ENCODE measurements at regions not wholly inside any gene's neighbourhood (a gene's known extent, or its start where the extent isn't known, plus 50 kb on each side); places are given as distances from the start of the nearest gene placed in this dataset.

DNA sequence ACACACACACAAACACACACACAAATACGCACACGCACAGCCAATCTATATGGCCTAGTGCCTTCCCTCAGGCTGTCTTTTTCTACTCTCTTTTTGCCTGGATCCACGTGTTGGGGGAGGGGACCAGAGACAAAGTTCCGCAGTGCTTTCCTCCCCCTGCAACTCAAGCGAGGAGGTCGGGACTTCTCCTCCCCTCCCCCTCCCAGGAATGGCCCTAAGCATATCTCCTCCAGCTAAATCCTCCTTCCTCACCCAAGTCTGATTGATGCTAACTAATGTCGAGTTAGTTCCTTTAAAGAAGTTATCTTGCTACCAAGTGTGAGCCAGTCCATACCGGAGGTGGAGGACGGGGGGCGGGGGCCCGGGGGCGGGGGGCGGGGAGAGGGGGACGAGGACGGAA is 141.2 kb upstream of the ZIC3 start:
- no peak for TF ChIP-seq CTCF (IDR thresholded peaks at IDR 0.05; ENCODE audit: borderline replicate concordance)
- DNase-seq: no peak
- Histone ChIP-seq H3K4me3 (no peak overlapping the region), H3K27ac (replicated peaks) (no peak overlapping the region), H3K36me3 (no peaks in the 10 kb centered on the region), H3K9me3 (replicated peaks) (no peaks in the 10 kb centered on the region), H3K4me1 (peaks cover 17% of the 10 kb centered on the region), H3K27me3 (ENCODE audit: low read depth) (peaks cover 97% of the 10 kb centered on the region)
- intact Hi-C loops (cut with micrococcal nuclease): no loop called here

DNA sequence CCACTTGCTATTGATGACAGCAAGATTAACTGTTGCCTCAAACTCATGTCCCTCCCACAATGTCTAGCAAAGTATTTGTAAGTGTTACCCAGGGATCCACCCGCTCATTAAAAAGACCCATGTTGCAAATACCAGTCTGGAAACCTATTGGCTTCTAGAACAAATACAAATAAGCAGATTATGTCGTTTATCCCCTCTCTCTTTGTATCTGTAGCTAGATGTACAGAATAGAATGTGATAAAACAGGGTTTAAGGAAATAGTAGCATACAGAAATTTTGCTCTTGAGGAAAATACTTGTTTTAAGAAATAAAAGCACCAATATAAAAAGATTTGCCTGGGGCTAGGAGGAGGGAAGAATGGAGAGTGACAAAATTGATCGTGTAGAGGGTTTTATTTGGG is 142.7 kb upstream of the ZIC3 start:
- TF ChIP-seq CTCF (IDR thresholded peaks at IDR 0.05; ENCODE audit: borderline replicate concordance): no peak
- H3K27ac ChIP-seq (replicated peaks): no peak overlapping the region
- H3K4me1 ChIP-seq: peaks cover 16% of the 10 kb centered on the region
- H3K4me3 ChIP-seq: no peak overlapping the region
- H3K36me3 ChIP-seq: no peaks in the 10 kb centered on the region
- H3K27me3 ChIP-seq (ENCODE audit: low read depth): peaks cover 83% of the 10 kb centered on the region
- no peak for DNase-seq
- no peaks in the 10 kb centered on the region for H3K9me3 ChIP-seq (replicated peaks)
- intact Hi-C loops (cut with micrococcal nuclease): no loop called here

DNA sequence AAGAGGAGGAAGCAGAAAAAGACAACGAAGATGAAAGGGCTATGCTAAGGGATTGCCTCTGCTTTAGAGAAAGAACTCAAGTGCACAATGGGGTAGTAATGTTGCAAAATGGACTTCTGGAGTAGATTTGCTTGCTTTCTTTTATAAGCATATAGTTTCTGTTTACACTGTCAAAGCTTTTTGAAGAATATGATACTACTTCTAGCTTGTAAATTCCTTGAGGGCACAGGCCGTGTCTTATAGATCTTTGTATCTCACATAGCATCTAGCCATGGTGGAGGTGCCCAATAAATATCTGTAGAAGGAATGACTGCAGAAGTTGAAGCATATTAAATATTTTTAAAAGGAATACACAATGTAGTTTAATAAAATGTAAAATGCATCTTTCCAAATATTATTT is 147.8 kb upstream of the ZIC3 start:
- Histone ChIP-seq H3K27me3 (ENCODE audit: low read depth) (peaks cover 31% of the 10 kb centered on the region), H3K27ac (replicated peaks) (no peak overlapping the region), H3K4me3 (no peak overlapping the region), H3K36me3 (no peaks in the 10 kb centered on the region), H3K9me3 (replicated peaks) (no peaks in the 10 kb centered on the region), H3K4me1 (no peaks in the 10 kb centered on the region)
- intact Hi-C loops (cut with micrococcal nuclease): no loop called here
- TF ChIP-seq CTCF (IDR thresholded peaks at IDR 0.05; ENCODE audit: borderline replicate concordance): no peak
- no peak for DNase-seq

DNA sequence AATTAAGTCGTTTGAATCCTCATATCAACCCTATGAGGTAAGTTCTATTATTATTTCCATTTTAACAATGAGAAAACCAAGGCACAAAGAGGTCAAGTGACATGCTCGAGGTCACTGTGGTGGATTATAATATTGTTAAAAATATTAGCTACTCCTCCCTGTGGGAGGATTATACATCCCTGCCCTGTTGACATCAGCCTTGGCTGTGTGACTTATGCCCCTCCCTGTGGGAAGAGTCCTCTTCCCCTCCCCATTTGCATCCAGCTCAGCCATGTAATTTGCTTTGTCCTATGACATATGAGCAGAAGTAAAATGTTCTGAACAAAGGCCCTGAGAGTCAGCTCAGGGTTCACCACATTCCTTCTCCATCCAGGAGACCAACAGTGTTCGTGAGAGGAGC is 152.7 kb upstream of the ZIC3 start:
- no peaks in the 10 kb centered on the region for H3K36me3 ChIP-seq
- no peak overlapping the region for H3K4me3 ChIP-seq
- no peaks in the 10 kb centered on the region for H3K9me3 ChIP-seq (replicated peaks)
- H3K4me1 ChIP-seq: no peaks in the 10 kb centered on the region
- TF ChIP-seq CTCF (IDR thresholded peaks at IDR 0.05; ENCODE audit: borderline replicate concordance): no peak
- no peak for DNase-seq
- intact Hi-C loops (cut with micrococcal nuclease): no loop called here
- no peak overlapping the region for H3K27ac ChIP-seq (replicated peaks)
- H3K27me3 ChIP-seq (ENCODE audit: low read depth): no peaks in the 10 kb centered on the region

DNA sequence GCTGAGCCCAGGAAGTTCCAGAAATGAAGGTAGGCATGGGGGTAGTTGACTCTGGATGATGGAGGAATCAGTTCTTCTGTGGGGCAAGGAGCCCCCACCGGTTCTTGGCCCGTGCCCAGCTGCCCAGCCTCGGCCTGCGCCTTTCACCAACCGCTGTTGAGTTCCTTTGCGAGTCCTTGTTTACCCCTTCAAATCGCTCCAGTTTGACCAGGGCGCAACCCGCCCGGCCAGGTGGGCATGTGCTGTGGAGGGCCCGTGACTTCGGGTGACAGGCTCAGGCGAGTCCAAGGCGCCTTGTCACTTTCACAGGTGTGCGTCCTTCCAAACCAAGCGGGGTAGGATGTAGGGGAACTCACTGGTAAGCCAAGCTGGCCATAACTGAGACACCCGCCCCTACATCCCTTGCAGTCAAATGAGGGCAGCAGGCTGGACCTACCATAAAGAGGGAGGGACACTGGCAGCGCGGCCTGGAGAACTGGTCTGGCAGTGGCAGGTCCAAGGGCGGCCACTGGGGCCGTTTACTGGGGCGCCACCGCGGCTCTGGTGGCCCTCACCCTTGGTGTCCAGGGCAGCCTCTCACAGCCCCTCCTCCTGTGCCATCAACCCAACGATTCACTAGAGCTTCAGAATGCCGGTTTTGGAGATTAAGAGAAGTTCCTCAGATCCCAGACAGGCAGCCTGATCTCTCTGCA is 160.3 kb upstream of the ZIC3 start:
- intact Hi-C loops (cut with micrococcal nuclease): no loop called here
- TF ChIP-seq CTCF (IDR thresholded peaks at IDR 0.05; ENCODE audit: borderline replicate concordance): no peak
- no peak for DNase-seq

More for the DNA sequence above, 160.3 kb upstream of the ZIC3 start:
- Histone ChIP-seq H3K4me3 (no peak overlapping the region), H3K36me3 (no peaks in the 10 kb centered on the region), H3K4me1 (no peaks in the 10 kb centered on the region), H3K9me3 (replicated peaks) (no peaks in the 10 kb centered on the region), H3K27me3 (ENCODE audit: low read depth) (no peaks in the 10 kb centered on the region), H3K27ac (replicated peaks) (no peak overlapping the region)

All from left ventricle myocardium inferior (tissue), 1 donor.